PFSK-1 (cell line): ENCODE measurements at regions not wholly inside any gene's neighbourhood (a gene's known extent, or its start where the extent isn't known, plus 50 kb on each side); places are given as distances from the start of the nearest gene placed in this dataset.

Source experiments
- POLR2AphosphoS5 ChIP-seq: IDR thresholded peaks from 2 replicates; pipeline ENCODE4 v1.6.1; 2012; ENCODE audit warnings: low read depth, mild to moderate bottlenecking, control low read depth, low read length, moderate library complexity
- SIN3A ChIP-seq: IDR thresholded peaks from 2 replicates; pipeline ENCODE4 v1.6.1; 2012; ENCODE audit warnings: mild to moderate bottlenecking, low read length, moderate library complexity, borderline replicate concordance; ENCODE audit not compliant: insufficient read depth
- TAF1 ChIP-seq: IDR thresholded peaks from 2 replicates; pipeline ENCODE4 v1.6.1; 2012; ENCODE audit warnings: low read length, control low read depth, borderline replicate concordance; ENCODE audit not compliant: insufficient read depth

GRCh38 chr9:115680231-115680630 is 473.4 kb upstream of the PAPPA start:
- no peak for TF ChIP-seq TAF1
- TF ChIP-seq POLR2AphosphoS5, result no peak
- no peak for TF ChIP-seq SIN3A
